SK-N-MC (cell line): ENCODE measurements at regions not wholly inside any gene's neighbourhood (a gene's known extent, or its start where the extent isn't known, plus 50 kb on each side); places are given as distances from the start of the nearest gene placed in this dataset.

Experiments used
- EZH2 ChIP-seq: fragments of 200-600 bp; sonication (generic); IDR thresholded peaks from one replicate; pipeline ENCODE4 v1.6.1; 2017; ENCODE audit warnings: antibody characterized with exemption
- POLR2AphosphoS5 ChIP-seq: IDR thresholded peaks from 2 replicates; pipeline ENCODE4 v1.6.1; 2012; ENCODE audit warnings: mild to moderate bottlenecking, low read depth, low read length, borderline replicate concordance

- 0 out of 2 replicates have a peak, but pooled peaks have one; percentile 42 for TF ChIP-seq POLR2AphosphoS5
- TF ChIP-seq EZH2 = no peak
Observed at GRCh38 chr7:33789871-33790630, 115.3 kb upstream of the BMPER start.
